COLO668 (cell line): ENCODE measurements at regions not wholly inside any gene's neighbourhood (a gene's known extent, or its start where the extent isn't known, plus 50 kb on each side); places are given as distances from the start of the nearest gene placed in this dataset.
"Not testable (repeated sequence)": the region's sequence is repeated elsewhere in the genome, so short reads cannot be mapped to it uniquely, and the experiment has no call there.

Experiments used
- DNase-seq: peaks from one replicate; lab custom pipeline; 2025; ENCODE audit not compliant: unreplicated experiment; lab: John Stamatoyannopoulos, UW

GRCh38 chr13:109408591-109409382 lies 377.6 kb downstream of the IRS2 start:
- no peak for DNase-seq

- no peak for DNase-seq
Measured at GRCh38 chr13:109406376-109406992, 379.9 kb downstream of the IRS2 start.

GRCh38 chr13:109403012-109403421 lies 383.4 kb downstream of the IRS2 start:
- no peak for DNase-seq

- DNase-seq: no peak
Measured at GRCh38 chr13:109401891-109402290, 384.5 kb downstream of the IRS2 start.

GRCh38 chr13:109401307-109401706 lies 385.1 kb downstream of the IRS2 start:
- no peak for DNase-seq

GRCh38 chr13:109400624-109401257 lies 385.6 kb downstream of the IRS2 start:
- DNase-seq: no peak

- no peak for DNase-seq
Measured at GRCh38 chr13:109400209-109400608, 386.2 kb downstream of the IRS2 start.

GRCh38 chr13:109398071-109398470 lies 388.3 kb downstream of the IRS2 start:
- DNase-seq: not testable (repeated sequence)

- DNase-seq: no peak
Measured at GRCh38 chr13:109397285-109397684, 389.1 kb downstream of the IRS2 start.

GRCh38 chr13:109396266-109396665 lies 390.1 kb downstream of the IRS2 start:
- no peak for DNase-seq

GRCh38 chr13:109395014-109395413 lies 391.4 kb downstream of the IRS2 start:
- no peak for DNase-seq

- no peak for DNase-seq
Measured at GRCh38 chr13:109394311-109394988, 391.9 kb downstream of the IRS2 start.

GRCh38 chr13:109393045-109393444 lies 393.3 kb downstream of the IRS2 start:
- DNase-seq: no peak

- no peak for DNase-seq
Measured at GRCh38 chr13:109390391-109390790, 396.0 kb downstream of the IRS2 start.

GRCh38 chr13:109389892-109390345 lies 396.5 kb downstream of the IRS2 start:
- no peak for DNase-seq

- DNase-seq: no peak
Measured at GRCh38 chr13:109389456-109389855, 396.9 kb downstream of the IRS2 start.

GRCh38 chr13:109387471-109387870 lies 398.9 kb downstream of the IRS2 start:
- no peak for DNase-seq

- no peak for DNase-seq
Measured at GRCh38 chr13:109385242-109385560, 401.2 kb downstream of the IRS2 start.

GRCh38 chr13:109384491-109385241 lies 401.7 kb downstream of the IRS2 start:
- DNase-seq: no peak

GRCh38 chr13:109383683-109384082 lies 402.7 kb downstream of the IRS2 start:
- DNase-seq: no peak
